Esophagus squamous epithelium (tissue), 5 donors: ENCODE measurements at regions not wholly inside any gene's neighbourhood (a gene's known extent, or its start where the extent isn't known, plus 50 kb on each side); places are given as distances from the start of the nearest gene placed in this dataset.

Experiments
- DNase-seq: peaks from one replicate; lab custom pipeline; 2025; lab: John Stamatoyannopoulos, UW
- H3K27ac ChIP-seq, 4 donors: fragments of 200-600 bp; sonication (generic); one replicate each; pipeline ENCODE4 v1.5.1; 2016 to 2019; ENCODE audit warnings: mild to moderate bottlenecking in 1 of 4
- H3K27me3 ChIP-seq, 4 donors: fragments of 200-600 bp; sonication (generic); 1 replicate in 3 of 4; 2 replicates in 1 of 4; pipeline versions ENCODE4 v1.5.1 to v1.6.0; 2017 to 2021; ENCODE audit warnings: antibody characterized with exemption in 1 of 4
- H3K36me3 ChIP-seq, 3 donors: fragments of 200-600 bp; sonication (generic); one replicate each; pipeline ENCODE4 v1.5.1; 2016 to 2019
- H3K4me1 ChIP-seq, 3 donors: fragments of 200-600 bp; sonication (generic); one replicate each; pipeline ENCODE4 v1.5.1; 2017 to 2019
- H3K4me3 ChIP-seq, 4 donors: fragments of 200-600 bp; sonication (generic); 1 replicate in 3 of 4; 2 replicates in 1 of 4; pipeline ENCODE4 v1.5.1; 2016 to 2019; ENCODE audit warnings: mild to moderate bottlenecking in 2 of 4, moderate library complexity in 1 of 4
- H3K9me3 ChIP-seq, 3 donors: fragments of 200-600 bp; sonication (generic); one replicate each; pipeline ENCODE4 v1.5.1; 2016 to 2019
- CTCF ChIP-seq, 6 experiments: fragments of 450-650 bp in 4 of 6; fragments of 200-600 bp in 2 of 6; sonication (generic) in 2 of 6; IDR thresholded peaks; one replicate each; pipeline ENCODE4 v1.5.1; 2016 to 2019; ENCODE audit warnings: antibody characterized with exemption in 6 of 6, mild to moderate bottlenecking in 4 of 6, moderate library complexity in 4 of 6
- POLR2A ChIP-seq, 4 donors: fragments of 450-650 bp; IDR thresholded peaks; one replicate each; pipeline ENCODE4 v1.6.1; 2017; ENCODE audit warnings: antibody characterized with exemption in 4 of 4, mild to moderate bottlenecking in 4 of 4, moderate library complexity in 3 of 4
- WGBS, 2 donors: methylation state at CpG; one replicate each; pipeline ENCODE4 v1.1.5; 2018; 5-methylcytosine and 5-hydroxymethylcytosine counted together
- intact Hi-C: fragments of 100-400 bp; cut with DNase I; formaldehyde crosslinking; loops from one replicate; pipeline ENCODE4 v1.15.0; 2022
- donor health status: DM: yes; HTN: yes; CAD: no.

GRCh38 chr1:195766709-195767108, 841.5 kb downstream of the KCNT2 start:
- H3K4me3 ChIP-seq = no peak overlapping the region
- no peak overlapping the region for H3K27ac ChIP-seq
- H3K4me1 ChIP-seq = no peaks in the 10 kb centered on the region
- peaks cover 0 to 6% (median 0%) of the 10 kb centered on the region in 3 donors for H3K9me3 ChIP-seq
- DNase-seq = no peak
- no peaks in the 10 kb centered on the region for H3K36me3 ChIP-seq
- H3K27me3 ChIP-seq = no peaks in the 10 kb centered on the region
- TF ChIP-seq CTCF (IDR thresholded peaks at IDR 0.05) (no peak), POLR2A (IDR thresholded peaks at IDR 0.05) (no peak)
- intact Hi-C loops = no loop called here

GRCh38 chr1:195765099-195765498, 843.1 kb downstream of the KCNT2 start:
- H3K9me3 ChIP-seq = peaks cover 0 to 6% (median 0%) of the 10 kb centered on the region in 3 donors
- H3K27me3 ChIP-seq = no peaks in the 10 kb centered on the region
- TF ChIP-seq CTCF (IDR thresholded peaks at IDR 0.05) = no peak
- TF ChIP-seq POLR2A (IDR thresholded peaks at IDR 0.05) = no peak
- intact Hi-C loops = no loop called here
- no peak overlapping the region for H3K4me3 ChIP-seq
- no peak overlapping the region for H3K27ac ChIP-seq
- no peaks in the 10 kb centered on the region for H3K4me1 ChIP-seq
- WGBS, 2 donors = 91 to 92% methylated on average over 1 of the region's 1 CpG
- DNase-seq = no peak
- H3K36me3 ChIP-seq = no peaks in the 10 kb centered on the region

- Histone ChIP-seq H3K36me3 (no peaks in the 10 kb centered on the region), H3K27ac (no peak overlapping the region), H3K9me3 (peaks cover 0 to 6% (median 0%) of the 10 kb centered on the region in 3 donors), H3K27me3 (no peaks in the 10 kb centered on the region), H3K4me1 (no peaks in the 10 kb centered on the region), H3K4me3 (no peak overlapping the region)
- no peak for DNase-seq
- WGBS, 2 donors = 83 to 87% methylated on average over 2 to 4 of the region's 4 CpGs
- intact Hi-C loops = no loop called here
- no peak for TF ChIP-seq CTCF (IDR thresholded peaks at IDR 0.05)
- no peak for TF ChIP-seq POLR2A (IDR thresholded peaks at IDR 0.05)
These were observed 844.3 kb downstream of the KCNT2 start for GRCh38 chr1:195763907-195764374.

- 88 to 90% methylated on average over 12 to 15 of the region's 22 CpGs for WGBS, 2 donors
- intact Hi-C loops = no loop called here
- TF ChIP-seq CTCF (IDR thresholded peaks at IDR 0.05) (no peak), POLR2A (IDR thresholded peaks at IDR 0.05) (no peak)
- DNase-seq = no peak
- Histone ChIP-seq H3K4me1 (no peaks in the 10 kb centered on the region), H3K4me3 (no peak overlapping the region), H3K27ac (no peak overlapping the region), H3K27me3 (no peaks in the 10 kb centered on the region), H3K9me3 (peaks cover 0 to 6% (median 0%) of the 10 kb centered on the region in 3 donors), H3K36me3 (no peaks in the 10 kb centered on the region)
These were observed 844.9 kb downstream of the KCNT2 start for GRCh38 chr1:195763146-195763906.

GRCh38 chr1:195761104-195761503, 847.1 kb downstream of the KCNT2 start:
- H3K27ac ChIP-seq = no peak overlapping the region
- intact Hi-C loops = no loop called here
- no peaks in the 10 kb centered on the region for H3K4me1 ChIP-seq
- no peak overlapping the region for H3K4me3 ChIP-seq
- H3K27me3 ChIP-seq = no peaks in the 10 kb centered on the region
- TF ChIP-seq CTCF (IDR thresholded peaks at IDR 0.05) = no peak
- TF ChIP-seq POLR2A (IDR thresholded peaks at IDR 0.05) = no peak
- H3K36me3 ChIP-seq = no peaks in the 10 kb centered on the region
- H3K9me3 ChIP-seq = peaks cover 0 to 6% (median 0%) of the 10 kb centered on the region in 3 donors
- no peak for DNase-seq
